ENCODE measurements at regions not wholly inside any gene's neighbourhood (a gene's known extent, or its start where the extent isn't known, plus 50 kb on each side); places are given as distances from the start of the nearest gene placed in this dataset.

DNA sequence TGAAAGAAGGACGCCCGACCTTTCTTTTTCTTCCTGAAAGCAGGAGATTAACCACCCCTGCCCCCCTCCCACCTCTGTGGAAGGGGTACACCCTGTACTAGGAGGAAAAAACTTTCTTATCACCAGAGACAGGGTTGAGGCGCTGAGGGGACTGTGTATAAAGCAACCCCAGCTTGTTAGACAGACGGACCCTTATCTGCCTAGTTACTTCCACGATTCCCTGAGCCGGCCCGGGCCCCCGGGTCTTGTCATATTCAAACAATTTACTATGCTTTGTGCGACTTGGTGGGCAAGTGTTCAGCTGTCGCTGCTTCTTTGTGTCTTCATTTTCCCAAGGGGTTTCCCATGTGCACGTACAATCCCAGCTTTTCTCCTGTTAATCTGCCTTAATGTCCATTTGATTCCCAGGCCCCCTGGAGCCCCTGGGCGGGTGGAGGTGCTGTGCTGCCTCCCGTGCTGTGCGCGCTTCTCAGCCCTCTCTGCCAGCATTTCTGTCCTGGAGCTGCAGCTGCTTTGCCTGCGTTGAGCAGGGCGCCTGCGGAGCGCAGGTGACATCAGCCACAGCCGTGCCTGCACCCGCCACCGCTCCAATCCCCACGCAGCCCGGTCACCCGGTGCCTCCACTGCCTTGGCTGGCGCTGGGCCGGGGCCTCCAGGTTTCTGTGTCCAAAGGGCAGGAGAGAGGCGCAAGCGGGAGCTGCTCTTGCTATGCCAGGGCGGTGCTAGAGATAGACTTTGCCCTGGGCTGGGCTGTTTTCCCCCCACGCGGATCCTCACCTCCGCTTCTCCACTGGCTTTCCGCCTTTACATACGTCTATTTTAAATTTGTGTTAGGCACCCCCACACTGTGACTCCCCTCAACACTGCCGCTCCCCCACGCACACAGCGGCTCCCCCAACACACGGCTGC is 96.2 kb downstream of the TTLL2 start (continued):
- TF ChIP-seq ZNF704 (CRISPR knock-in tag; IDR thresholded peaks at IDR 0.05; ENCODE audit: borderline replicate concordance), result no peak
- TF ChIP-seq IRF9 (CRISPR knock-in tag; IDR thresholded peaks at IDR 0.05; ENCODE audit: borderline replicate concordance), result no peak
- TF ChIP-seq SIX4 (CRISPR knock-in tag; IDR thresholded peaks at IDR 0.05), result no peak
- no peak for TF ChIP-seq DDIT3 (CRISPR knock-in tag; IDR thresholded peaks at IDR 0.05)
- TF ChIP-seq NFRKB (IDR thresholded peaks at IDR 0.05), result no peak
- TF ChIP-seq THRA (CRISPR knock-in tag; IDR thresholded peaks at IDR 0.05; ENCODE audit: borderline replicate concordance), result peak; percentile 42; the same call in 1 of the 2 replicates
- no peak for TF ChIP-seq TAF15 (IDR thresholded peaks at IDR 0.05; ENCODE audit: low read depth, low read length, poor library complexity, severe bottlenecking)
- TF ChIP-seq ZNF781 (CRISPR knock-in tag; IDR thresholded peaks at IDR 0.05; ENCODE audit: borderline replicate concordance, not compliant biosample characterization), result no peak
- no peak for TF ChIP-seq ZNF33A (CRISPR knock-in tag; IDR thresholded peaks at IDR 0.05; ENCODE audit: borderline replicate concordance)
- TF ChIP-seq NCOA5 (CRISPR knock-in tag; IDR thresholded peaks at IDR 0.05), result no peak
- TF ChIP-seq, protein P1, sequence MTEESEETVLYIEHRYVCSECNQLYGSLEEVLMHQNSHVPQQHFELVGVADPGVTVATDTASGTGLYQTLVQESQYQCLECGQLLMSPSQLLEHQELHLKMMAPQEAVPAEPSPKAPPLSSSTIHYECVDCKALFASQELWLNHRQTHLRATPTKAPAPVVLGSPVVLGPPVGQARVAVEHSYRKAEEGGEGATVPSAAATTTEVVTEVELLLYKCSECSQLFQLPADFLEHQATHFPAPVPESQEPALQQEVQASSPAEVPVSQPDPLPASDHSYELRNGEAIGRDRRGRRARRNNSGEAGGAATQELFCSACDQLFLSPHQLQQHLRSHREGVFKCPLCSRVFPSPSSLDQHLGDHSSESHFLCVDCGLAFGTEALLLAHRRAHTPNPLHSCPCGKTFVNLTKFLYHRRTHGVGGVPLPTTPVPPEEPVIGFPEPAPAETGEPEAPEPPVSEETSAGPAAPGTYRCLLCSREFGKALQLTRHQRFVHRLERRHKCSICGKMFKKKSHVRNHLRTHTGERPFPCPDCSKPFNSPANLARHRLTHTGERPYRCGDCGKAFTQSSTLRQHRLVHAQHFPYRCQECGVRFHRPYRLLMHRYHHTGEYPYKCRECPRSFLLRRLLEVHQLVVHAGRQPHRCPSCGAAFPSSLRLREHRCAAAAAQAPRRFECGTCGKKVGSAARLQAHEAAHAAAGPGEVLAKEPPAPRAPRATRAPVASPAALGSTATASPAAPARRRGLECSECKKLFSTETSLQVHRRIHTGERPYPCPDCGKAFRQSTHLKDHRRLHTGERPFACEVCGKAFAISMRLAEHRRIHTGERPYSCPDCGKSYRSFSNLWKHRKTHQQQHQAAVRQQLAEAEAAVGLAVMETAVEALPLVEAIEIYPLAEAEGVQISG (CRISPR knock-in tag; IDR thresholded peaks at IDR 0.05), result peak; percentile 72; the same call in 1 of the 2 replicates
- TF ChIP-seq POLR2AphosphoS5 (IDR thresholded peaks at IDR 0.05; ENCODE audit: low read depth, low read length), result peak; percentile 21; the same call in 1 of the 2 replicates
- TF ChIP-seq FOXA3 (CRISPR knock-in tag; IDR thresholded peaks at IDR 0.05), result peak; percentile 59
- no peak for TF ChIP-seq CBX5 (CRISPR knock-in tag; IDR thresholded peaks at IDR 0.05; ENCODE audit: borderline replicate concordance)
- no peak for TF ChIP-seq PLSCR1 (CRISPR knock-in tag; IDR thresholded peaks at IDR 0.05; ENCODE audit: borderline replicate concordance)
- TF ChIP-seq, protein P2, sequence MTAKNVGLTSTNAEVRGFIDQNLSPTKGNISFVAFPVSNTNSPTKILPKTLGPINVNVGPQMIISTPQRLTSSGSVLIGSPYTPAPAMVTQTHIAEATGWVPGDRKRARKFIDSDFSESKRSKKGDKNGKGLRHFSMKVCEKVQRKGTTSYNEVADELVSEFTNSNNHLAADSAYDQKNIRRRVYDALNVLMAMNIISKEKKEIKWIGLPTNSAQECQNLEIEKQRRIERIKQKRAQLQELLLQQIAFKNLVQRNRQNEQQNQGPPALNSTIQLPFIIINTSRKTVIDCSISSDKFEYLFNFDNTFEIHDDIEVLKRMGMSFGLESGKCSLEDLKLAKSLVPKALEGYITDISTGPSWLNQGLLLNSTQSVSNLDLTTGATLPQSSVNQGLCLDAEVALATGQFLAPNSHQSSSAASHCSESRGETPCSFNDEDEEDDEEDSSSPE (CRISPR knock-in tag; IDR thresholded peaks at IDR 0.05), result peak; percentile 57; the same call in 1 of the 2 replicates
- peak; percentile 47; the same call in 1 of the 2 replicates for TF ChIP-seq ZNF263 (CRISPR knock-in tag; IDR thresholded peaks at IDR 0.05)
- no peak for TF ChIP-seq HOXD1 (CRISPR knock-in tag; IDR thresholded peaks at IDR 0.05)
